ENCODE measurements at regions not wholly inside any gene's neighbourhood (a gene's known extent, or its start where the extent isn't known, plus 50 kb on each side); places are given as distances from the start of the nearest gene placed in this dataset.
A peak's percentile ranks its signal among the peaks of the same experiment; 100 is the strongest.
"Not testable (repeated sequence)": the region's sequence is repeated elsewhere in the genome, so short reads cannot be mapped to it uniquely, and the experiment has no call there.

DNA sequence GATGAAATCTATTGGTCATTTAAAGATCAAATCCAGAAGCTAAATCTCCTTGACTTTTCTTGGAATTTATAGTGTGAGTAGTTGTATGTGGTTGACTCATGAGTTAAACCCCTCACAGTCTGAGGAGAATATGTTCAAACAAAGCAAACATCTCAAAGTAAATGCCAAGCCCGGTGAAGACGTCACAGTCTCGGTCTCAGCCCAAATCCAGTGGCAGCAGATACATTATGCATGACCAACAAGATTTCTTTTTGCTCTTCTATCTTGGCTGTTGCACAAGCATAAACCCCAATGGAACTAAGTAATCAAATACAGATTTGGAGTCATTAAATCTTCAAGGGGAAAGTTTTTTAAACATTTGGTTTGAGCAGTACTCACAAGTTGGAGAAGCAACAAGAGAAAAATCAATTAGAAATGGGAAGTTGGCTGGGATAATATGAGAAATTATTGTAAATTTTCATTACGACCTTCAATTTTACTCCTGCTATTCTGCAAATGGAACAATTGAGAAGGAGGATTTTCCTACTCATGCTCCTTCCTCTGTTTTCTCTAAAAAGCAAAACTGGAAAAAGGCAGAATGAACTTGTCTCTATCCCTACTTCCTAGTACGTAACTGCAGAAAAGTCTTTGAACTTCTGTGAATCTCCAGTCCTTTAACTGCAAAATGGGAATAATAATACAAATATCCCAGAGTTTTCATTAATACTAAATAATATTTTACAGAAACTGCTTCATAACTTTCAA, 575.8 kb downstream of the NUF2 start:
- DNase-seq: peak; percentile 81

GRCh38 chr1:163906283-163906682, 584.5 kb downstream of the NUF2 start:
- no peak for DNase-seq

- DNase-seq: no peak
Observed at GRCh38 chr1:163912170-163912884, 590.6 kb downstream of the NUF2 start.

- DNase-seq: no peak
Observed at GRCh38 chr1:163914785-163915413, 593.1 kb downstream of the NUF2 start.

DNA sequence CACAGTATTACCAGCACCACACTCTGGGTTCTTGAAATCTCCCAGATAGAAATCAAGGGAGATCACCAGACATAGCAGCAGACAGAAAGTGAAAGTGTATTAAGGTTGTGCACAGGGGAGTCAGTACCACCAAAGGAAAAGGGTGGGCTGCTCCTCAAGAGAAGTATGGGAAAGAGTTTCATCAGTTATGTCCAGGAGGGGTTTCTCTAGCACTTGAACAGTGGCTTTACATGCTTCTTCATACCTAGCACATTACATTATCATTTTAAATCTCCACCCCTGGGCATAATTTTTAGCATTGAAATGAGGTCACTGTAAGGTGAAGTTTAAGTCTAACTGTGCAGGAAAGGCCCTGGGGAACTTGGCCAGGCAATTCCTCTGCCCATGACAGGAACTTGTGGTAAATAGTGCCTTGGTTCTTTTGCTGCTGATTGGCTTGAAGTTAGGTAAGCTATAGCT, 601.0 kb downstream of the NUF2 start:
- DNase-seq: no peak

GRCh38 chr1:163924041-163924440, 602.3 kb downstream of the NUF2 start:
- DNase-seq: no peak

GRCh38 chr1:163927493-163927892, 605.7 kb downstream of the NUF2 start:
- DNase-seq: no peak

GRCh38 chr1:163928069-163928468, 606.3 kb downstream of the NUF2 start:
- DNase-seq: peak; percentile 13

- peak; percentile 33 for DNase-seq
Observed at GRCh38 chr1:163928651-163929050, 606.9 kb downstream of the NUF2 start.

- no peak for DNase-seq
Observed at GRCh38 chr1:163932901-163933300, 611.1 kb downstream of the NUF2 start.

DNA sequence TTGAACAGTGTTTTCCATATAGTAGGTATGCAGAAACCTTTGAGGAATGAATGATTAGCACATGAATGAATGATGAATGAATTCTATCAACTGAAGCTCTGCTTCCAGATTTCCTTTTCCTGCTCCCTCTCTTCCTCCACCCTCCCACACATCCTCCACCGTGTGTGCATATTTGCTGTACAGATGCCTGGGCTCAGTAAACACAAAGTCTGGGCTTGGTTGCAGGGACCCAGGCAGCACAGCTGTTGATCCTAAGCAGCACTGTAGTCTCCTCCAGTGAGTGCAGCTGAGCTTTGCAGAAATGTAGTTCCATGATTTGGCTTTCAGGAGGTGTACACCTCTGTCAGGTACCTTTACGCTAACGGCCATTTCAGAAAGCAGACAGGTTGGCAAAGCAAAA, 611.7 kb downstream of the NUF2 start:
- DNase-seq: no peak

DNA sequence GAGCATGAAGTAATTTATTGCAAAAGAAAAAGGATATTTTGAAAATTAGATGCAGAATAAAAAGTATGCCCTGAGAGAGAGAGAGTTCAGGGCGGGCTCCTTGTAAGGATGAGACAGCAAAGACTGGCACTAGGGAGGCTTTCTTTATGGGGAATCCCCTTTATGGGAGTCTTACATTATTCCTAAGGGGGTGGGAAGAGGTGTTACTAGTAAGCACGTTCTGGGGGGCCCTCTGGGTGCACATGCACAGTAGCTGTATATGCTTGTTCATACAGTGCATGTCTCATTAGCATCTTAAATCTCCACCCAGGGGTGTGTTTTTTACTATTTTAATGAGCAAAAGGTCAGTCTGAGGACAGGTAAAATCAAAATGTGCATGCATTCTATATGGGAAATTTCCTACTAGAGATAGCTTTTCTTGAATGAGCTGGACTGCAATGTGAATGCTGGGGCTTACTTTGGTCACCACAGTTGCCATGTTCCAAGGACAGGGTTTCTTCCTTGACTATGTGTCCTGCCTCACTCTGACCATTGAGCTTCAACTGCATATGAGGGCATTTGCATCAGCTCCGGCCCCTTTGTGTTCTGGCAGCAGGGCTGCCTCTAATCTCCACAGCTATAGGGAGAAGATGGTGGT, 614.1 kb downstream of the NUF2 start:
- no peak for DNase-seq

GRCh38 chr1:163959622-163960021, 599.4 kb upstream of the PBX1 start:
- peak; percentile 6 for DNase-seq

GRCh38 chr1:163970151-163970550, 588.8 kb upstream of the PBX1 start:
- no peak for DNase-seq

DNA sequence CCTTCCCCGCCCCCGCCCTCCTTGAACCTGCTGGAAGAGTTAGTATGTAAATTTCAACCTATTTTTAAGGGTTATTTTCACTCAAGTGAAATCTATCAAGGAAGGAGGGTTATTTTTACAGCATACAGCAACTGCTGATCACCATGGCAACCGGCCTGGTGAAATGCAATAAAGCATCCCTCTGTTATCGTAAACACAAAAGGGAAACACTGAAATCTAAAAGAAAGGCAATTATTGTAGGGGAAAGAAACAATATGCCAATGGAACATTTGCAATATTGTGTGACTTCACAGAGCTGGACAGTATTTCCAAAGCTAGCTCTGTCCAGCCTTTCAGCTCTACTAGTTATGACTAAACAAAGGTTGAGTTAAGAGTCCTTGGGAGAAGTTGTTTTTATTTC, 588.3 kb upstream of the PBX1 start:
- no peak for DNase-seq

DNA sequence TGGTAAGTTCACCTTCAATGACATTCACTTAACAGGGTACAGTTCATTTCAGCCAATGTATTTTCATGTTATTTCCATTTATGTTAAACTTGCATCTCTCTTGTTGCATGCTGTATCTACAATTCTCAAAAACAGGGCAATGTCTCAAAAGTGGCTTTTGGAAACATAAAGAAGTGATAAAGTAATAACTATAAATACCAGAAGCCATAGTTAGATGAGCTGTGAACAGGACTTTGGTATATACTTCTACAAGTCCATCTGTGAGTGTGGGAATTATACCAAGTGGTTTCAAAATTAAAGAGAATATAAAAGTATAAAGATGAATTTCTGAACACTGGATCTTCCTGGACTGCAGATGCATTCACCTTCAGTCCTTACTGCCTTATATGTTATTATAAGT, 585.4 kb upstream of the PBX1 start:
- no peak for DNase-seq

DNA sequence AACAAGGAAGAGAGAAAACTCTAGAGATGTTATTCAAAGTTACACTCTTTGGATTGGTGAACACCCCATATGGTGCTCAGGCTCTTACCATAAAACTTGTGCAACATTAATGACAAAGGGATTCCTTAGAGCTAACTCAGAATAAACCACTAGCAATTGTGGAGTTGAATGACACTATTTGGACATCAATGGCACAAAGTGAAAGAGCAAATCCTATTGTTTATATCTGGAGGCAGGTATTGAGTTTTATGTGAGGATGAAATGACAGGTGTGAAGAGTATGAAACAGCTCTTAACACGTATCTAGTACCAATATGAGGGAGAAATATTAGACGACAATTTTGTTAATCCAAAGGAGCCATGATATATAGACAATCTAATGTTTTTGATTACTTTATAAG, 584.9 kb upstream of the PBX1 start:
- no peak for DNase-seq

DNA sequence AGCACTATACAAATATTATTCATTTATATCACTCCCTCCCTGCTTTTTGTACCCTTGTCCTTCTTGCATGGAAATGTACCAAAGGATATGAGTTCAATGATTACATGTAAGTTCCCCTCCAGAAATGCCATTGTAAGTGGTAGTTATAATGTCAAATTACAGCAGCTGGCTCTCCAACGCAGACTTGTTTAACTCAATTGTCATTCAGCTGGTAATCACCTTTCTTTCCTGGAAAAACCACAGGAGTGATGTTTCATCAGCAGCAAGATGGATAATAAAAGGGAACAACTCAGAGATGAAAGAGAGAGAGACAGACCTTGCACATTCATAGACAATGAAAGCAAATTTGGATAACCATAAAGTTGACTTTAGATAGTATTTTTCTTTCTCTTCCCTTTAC, 578.6 kb upstream of the PBX1 start:
- no peak for DNase-seq

DNA sequence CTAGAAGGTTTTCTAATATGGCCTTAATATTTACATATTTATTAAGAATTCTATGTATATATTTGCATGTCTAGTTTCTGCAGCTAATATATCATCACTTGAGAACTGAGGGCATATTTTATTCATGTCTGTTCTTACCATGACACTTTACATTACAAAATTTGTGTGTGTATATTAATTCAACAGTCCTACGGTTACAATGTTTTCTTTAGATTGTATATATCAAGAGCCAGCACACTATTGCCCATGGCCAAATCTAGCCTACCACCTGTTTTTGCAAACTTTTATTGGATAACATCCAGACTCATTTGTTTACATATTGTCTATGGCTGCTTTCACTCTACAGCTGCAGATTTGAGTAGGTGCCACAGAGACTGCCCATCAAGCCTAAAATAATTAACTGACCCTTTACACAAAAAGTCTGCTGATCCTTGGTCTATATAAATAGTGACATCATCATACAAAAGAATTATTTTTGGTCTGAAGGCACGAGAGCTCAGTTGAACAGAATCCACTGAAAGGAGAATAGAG, 577.4 kb upstream of the PBX1 start:
- DNase-seq: peak; percentile 60

- DNase-seq: no peak
Observed at GRCh38 chr1:163983097-163983496, 575.9 kb upstream of the PBX1 start.

DNA sequence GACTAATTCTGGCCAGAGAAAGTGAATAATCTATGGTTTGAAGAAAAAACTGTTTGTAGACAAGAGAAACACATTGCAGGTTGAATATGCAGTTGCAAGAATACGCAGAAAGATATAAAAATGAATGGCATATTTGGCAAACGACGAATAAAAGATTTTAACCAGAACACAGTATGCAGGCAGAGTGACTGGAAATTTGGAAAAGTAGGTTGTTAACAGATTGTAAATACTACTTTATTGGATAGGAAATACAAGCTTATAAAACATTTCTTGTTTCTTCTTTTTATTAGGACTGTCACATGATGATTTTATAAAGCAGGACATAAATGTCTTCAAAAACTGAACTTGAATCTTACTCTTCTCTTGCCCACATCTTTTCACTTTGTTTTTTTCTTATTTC, 573.3 kb upstream of the PBX1 start:
- no peak for DNase-seq

GRCh38 chr1:163999131-163999530, 559.9 kb upstream of the PBX1 start:
- no peak for DNase-seq

DNA sequence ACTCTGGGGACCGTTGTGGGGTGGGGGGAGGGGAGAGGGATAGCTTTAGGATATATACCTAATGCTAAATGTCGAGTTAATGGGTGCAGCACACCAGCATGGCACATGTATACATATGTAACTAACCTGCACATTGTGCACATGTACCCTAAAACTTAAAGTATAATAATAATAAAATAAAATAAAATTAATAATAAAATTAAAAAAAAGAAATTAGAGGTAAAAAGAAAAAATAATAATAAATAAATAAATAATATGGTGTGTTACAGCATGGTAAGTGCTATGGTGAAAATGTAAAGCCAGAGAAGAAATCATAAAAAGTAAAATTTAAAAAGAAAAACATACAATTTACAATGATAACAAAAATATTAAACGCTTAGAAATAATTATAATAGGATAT, 552.8 kb upstream of the PBX1 start:
- not testable (repeated sequence) for DNase-seq

Data from tongue (tissue), 1 donor.